ENCODE measurements at regions not wholly inside any gene's neighbourhood (a gene's known extent, or its start where the extent isn't known, plus 50 kb on each side); places are given as distances from the start of the nearest gene placed in this dataset.

DNA sequence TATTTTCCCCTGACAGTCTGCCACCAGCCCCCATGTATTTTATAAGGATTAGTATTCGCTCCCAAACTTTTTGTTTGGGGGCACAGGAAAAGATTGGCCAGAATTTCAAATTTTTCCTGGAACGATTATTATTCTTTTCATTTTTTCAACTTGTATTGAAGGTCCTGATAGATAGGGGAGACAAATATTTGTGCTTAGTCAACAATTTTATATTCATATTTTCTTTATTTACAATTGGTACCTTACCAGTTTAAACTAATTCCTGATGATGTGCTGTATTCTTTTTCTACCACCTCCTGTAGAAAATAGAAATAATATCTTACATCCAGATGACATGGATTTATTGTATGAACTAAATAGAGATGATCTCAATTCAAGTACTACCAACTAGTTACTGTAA is 60.7 kb upstream of the TSLP start:
- Histone ChIP-seq H3K27ac (ENCODE audit: low read length) (no peak overlapping the region), H3K4me3 (ENCODE audit: low read length) (no peak overlapping the region), H3K27me3 (ENCODE audit: control insufficient read depth, insufficient read depth) (no peaks in the 10 kb centered on the region), H3K9me3 (ENCODE audit: control insufficient read depth, low read length) (no peaks in the 10 kb centered on the region), H3K4me1 (ENCODE audit: control insufficient read depth, insufficient read depth, low read length) (no peaks in the 10 kb centered on the region)
- no peak for ATAC-seq
- intact Hi-C loops (cut with DNase I): no loop called here
- no peak for DNase-seq
- 73% methylated on average over 2 of the region's 2 CpGs for WGBS

DNA sequence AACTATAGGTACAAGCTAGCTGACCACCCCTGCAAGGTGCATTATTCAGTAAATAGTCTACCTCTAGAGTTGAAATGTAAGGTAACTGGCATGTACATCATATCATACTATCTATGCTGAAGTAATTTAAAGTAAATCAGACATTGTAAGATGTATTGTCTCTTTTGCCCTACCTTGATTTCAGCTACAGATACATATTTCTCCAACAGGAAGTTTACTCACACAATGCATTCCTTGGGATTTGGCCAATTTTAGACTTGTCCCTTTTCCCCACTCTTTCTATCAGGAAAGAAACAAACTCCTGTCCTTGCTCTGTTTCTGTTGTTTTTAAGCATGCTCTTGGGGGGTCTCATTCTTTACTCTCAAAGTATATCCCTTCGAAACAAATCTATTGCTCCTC is 58.5 kb upstream of the TSLP start:
- Histone ChIP-seq H3K9me3 (ENCODE audit: control insufficient read depth, low read length) (no peaks in the 10 kb centered on the region), H3K4me1 (ENCODE audit: control insufficient read depth, insufficient read depth, low read length) (no peaks in the 10 kb centered on the region), H3K4me3 (ENCODE audit: low read length) (no peak overlapping the region), H3K27me3 (ENCODE audit: control insufficient read depth, insufficient read depth) (no peaks in the 10 kb centered on the region), H3K27ac (ENCODE audit: low read length) (no peak overlapping the region)
- intact Hi-C loops (cut with DNase I): no loop called here
- WGBS: 69% methylated on average over 1 of the region's 1 CpG
- DNase-seq: no peak
- ATAC-seq: no peak

DNA sequence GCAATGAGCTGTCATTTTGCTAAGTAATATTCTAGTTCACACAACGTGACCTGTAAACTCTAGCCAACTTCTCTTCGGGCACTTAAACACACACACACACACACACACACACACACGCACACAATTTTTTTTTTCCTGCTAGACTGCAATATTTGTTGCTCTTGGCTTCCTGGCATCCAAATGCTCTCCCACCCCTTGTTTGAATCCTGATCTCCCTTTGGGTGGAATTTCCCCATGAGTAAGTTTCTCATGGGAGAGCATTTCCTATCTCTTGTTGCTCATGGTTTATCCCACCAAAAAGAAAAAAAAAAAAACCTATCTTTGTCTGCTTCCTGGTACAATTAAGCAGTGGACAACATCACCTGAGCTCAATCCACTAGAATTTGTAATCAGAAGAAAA is 54.7 kb upstream of the TSLP start:
- Histone ChIP-seq H3K9me3 (ENCODE audit: control insufficient read depth, low read length) (no peaks in the 10 kb centered on the region), H3K4me1 (ENCODE audit: control insufficient read depth, insufficient read depth, low read length) (no peaks in the 10 kb centered on the region), H3K27me3 (ENCODE audit: control insufficient read depth, insufficient read depth) (no peaks in the 10 kb centered on the region), H3K4me3 (ENCODE audit: low read length) (no peak overlapping the region), H3K27ac (ENCODE audit: low read length) (no peak overlapping the region)
- no peak for DNase-seq
- 54% methylated on average over 3 of the region's 3 CpGs for whole genome bisulfite sequencing
- intact Hi-C loops (cut with DNase I): no loop called here
- ATAC-seq: no peak

DNA sequence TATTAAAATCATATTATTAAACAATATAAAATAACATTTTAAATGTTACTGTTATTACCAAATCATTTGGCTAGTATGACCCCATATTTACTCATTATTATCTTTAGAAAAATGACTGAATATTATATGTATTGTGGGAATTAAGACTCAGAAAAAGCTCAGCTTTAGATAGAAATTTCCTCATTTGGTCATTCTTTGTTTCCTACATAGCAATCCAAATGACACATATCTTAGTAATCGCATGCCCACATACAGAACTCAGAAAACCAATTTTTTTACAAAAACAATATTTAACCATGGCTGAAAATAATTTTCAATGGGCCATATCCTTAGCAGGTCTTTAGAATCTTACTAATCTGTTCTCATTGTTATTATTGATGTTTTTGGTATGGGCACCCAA is 53.8 kb upstream of the TSLP start:
- ATAC-seq: no peak
- DNase-seq: no peak
- intact Hi-C loops (cut with DNase I): no loop called here
- Histone ChIP-seq H3K27me3 (ENCODE audit: control insufficient read depth, insufficient read depth) (no peaks in the 10 kb centered on the region), H3K27ac (ENCODE audit: low read length) (no peak overlapping the region), H3K4me1 (ENCODE audit: control insufficient read depth, insufficient read depth, low read length) (no peaks in the 10 kb centered on the region), H3K4me3 (ENCODE audit: low read length) (no peak overlapping the region), H3K9me3 (ENCODE audit: control insufficient read depth, low read length) (no peaks in the 10 kb centered on the region)
- WGBS: 94% methylated on average over 1 of the region's 1 CpG
